ENCODE measurements at regions not wholly inside any gene's neighbourhood (a gene's known extent, or its start where the extent isn't known, plus 50 kb on each side); places are given as distances from the start of the nearest gene placed in this dataset.

DNA sequence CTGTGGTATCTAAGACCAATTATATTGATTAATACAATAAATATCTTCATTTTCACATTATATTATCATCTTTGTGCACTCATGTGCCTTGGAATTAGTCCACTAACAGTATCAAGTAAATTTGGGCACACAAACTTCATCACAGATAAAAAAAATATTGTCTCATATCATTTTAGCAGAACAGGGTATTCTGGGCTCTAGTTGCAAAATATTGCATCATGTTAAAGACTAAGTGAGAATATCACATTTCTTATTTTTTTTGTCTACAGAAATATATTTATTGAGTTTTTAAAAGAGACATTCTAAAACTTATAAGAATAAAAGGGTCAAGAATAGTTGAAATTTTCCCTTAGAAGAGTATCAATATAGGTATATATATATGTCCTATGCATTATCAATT lies 754.1 kb upstream of the MAN1A1 start:
- Mint-ChIP-seq H3K27ac (no peak overlapping the region), H3K27me3 (ENCODE audit: low read depth) (no peaks in the 10 kb centered on the region), H3K4me1 (peaks cover 3% of the 10 kb centered on the region; the same call in 1 of the 2 replicates), H3K9me3 (no peaks in the 10 kb centered on the region), H3K4me3 (no peak overlapping the region), H3K36me3 (no peaks in the 10 kb centered on the region)
- TF ChIP-seq, protein P1, sequence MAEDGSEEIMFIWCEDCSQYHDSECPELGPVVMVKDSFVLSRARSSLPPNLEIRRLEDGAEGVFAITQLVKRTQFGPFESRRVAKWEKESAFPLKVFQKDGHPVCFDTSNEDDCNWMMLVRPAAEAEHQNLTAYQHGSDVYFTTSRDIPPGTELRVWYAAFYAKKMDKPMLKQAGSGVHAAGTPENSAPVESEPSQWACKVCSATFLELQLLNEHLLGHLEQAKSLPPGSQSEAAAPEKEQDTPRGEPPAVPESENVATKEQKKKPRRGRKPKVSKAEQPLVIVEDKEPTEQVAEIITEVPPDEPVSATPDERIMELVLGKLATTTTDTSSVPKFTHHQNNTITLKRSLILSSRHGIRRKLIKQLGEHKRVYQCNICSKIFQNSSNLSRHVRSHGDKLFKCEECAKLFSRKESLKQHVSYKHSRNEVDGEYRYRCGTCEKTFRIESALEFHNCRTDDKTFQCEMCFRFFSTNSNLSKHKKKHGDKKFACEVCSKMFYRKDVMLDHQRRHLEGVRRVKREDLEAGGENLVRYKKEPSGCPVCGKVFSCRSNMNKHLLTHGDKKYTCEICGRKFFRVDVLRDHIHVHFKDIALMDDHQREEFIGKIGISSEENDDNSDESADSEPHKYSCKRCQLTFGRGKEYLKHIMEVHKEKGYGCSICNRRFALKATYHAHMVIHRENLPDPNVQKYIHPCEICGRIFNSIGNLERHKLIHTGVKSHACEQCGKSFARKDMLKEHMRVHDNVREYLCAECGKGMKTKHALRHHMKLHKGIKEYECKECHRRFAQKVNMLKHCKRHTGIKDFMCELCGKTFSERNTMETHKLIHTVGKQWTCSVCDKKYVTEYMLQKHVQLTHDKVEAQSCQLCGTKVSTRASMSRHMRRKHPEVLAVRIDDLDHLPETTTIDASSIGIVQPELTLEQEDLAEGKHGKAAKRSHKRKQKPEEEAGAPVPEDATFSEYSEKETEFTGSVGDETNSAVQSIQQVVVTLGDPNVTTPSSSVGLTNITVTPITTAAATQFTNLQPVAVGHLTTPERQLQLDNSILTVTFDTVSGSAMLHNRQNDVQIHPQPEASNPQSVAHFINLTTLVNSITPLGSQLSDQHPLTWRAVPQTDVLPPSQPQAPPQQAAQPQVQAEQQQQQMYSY (CRISPR knock-in tag; IDR thresholded peaks at IDR 0.05): no peak
- TF ChIP-seq, protein P2, sequence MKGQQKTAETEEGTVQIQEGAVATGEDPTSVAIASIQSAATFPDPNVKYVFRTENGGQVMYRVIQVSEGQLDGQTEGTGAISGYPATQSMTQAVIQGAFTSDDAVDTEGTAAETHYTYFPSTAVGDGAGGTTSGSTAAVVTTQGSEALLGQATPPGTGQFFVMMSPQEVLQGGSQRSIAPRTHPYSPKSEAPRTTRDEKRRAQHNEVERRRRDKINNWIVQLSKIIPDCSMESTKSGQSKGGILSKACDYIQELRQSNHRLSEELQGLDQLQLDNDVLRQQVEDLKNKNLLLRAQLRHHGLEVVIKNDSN (CRISPR knock-in tag; IDR thresholded peaks at IDR 0.05): no peak
- TF ChIP-seq, protein P3, sequence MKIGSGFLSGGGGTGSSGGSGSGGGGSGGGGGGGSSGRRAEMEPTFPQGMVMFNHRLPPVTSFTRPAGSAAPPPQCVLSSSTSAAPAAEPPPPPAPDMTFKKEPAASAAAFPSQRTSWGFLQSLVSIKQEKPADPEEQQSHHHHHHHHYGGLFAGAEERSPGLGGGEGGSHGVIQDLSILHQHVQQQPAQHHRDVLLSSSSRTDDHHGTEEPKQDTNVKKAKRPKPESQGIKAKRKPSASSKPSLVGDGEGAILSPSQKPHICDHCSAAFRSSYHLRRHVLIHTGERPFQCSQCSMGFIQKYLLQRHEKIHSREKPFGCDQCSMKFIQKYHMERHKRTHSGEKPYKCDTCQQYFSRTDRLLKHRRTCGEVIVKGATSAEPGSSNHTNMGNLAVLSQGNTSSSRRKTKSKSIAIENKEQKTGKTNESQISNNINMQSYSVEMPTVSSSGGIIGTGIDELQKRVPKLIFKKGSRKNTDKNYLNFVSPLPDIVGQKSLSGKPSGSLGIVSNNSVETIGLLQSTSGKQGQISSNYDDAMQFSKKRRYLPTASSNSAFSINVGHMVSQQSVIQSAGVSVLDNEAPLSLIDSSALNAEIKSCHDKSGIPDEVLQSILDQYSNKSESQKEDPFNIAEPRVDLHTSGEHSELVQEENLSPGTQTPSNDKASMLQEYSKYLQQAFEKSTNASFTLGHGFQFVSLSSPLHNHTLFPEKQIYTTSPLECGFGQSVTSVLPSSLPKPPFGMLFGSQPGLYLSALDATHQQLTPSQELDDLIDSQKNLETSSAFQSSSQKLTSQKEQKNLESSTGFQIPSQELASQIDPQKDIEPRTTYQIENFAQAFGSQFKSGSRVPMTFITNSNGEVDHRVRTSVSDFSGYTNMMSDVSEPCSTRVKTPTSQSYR (CRISPR knock-in tag; IDR thresholded peaks at IDR 0.05): no peak
- 0 out of 2 replicates have a peak, but pooled peaks have one; percentile 26 for TF ChIP-seq GABPB1 (CRISPR knock-in tag; IDR thresholded peaks at IDR 0.05)
- ATAC-seq (no peak), DNase-seq (ENCODE audit: low spot score) (no peak)
- ChIA-PET POLR2A (no interaction called here), CTCF (no interaction called here)

DNA sequence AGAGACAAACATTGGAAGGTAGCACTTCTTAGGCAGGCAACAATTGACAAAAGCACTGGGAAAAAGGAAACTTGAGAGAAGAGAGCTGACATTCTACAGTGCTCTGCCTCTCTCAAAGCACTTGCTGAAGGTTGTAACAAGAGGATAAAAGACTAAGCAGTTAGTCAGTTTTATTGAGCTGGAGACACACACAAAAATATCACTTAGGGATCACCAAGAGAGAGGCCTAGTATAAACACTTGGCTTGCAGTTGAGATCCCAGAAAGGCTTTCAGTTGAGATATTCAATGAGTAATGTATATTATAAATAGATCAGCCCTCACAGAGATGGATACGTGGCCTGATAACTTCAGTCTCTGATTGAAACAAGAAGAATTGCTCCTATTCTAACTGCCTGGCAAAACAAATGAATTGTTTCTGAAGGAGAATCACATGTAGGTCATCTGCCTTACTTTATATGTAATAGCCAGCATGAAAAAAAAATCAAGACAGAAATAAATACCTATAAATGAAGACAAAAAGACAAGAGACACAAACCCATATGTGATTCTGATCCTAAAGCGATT lies 747.2 kb upstream of the MAN1A1 start:
- Mint-ChIP-seq H3K36me3 (no peaks in the 10 kb centered on the region), H3K27ac (no peak overlapping the region), H3K27me3 (ENCODE audit: low read depth) (no peaks in the 10 kb centered on the region), H3K9me3 (no peaks in the 10 kb centered on the region), H3K4me1 (no peaks in the 10 kb centered on the region), H3K4me3 (no peak overlapping the region)
- no peak for ATAC-seq
- ChIA-PET POLR2A (no interaction called here), CTCF (no interaction called here)
- no peak for DNase-seq (ENCODE audit: low spot score)
- TF ChIP-seq, protein P2 (CRISPR knock-in tag; IDR thresholded peaks at IDR 0.05): no peak
- TF ChIP-seq, protein P4, sequence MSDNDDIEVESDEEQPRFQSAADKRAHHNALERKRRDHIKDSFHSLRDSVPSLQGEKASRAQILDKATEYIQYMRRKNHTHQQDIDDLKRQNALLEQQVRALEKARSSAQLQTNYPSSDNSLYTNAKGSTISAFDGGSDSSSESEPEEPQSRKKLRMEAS (CRISPR knock-in tag; IDR thresholded peaks at IDR 0.05): no peak
- TF ChIP-seq FOXJ3 (CRISPR knock-in tag; IDR thresholded peaks at IDR 0.05; ENCODE audit: borderline replicate concordance): no peak
- TF ChIP-seq, protein P5, sequence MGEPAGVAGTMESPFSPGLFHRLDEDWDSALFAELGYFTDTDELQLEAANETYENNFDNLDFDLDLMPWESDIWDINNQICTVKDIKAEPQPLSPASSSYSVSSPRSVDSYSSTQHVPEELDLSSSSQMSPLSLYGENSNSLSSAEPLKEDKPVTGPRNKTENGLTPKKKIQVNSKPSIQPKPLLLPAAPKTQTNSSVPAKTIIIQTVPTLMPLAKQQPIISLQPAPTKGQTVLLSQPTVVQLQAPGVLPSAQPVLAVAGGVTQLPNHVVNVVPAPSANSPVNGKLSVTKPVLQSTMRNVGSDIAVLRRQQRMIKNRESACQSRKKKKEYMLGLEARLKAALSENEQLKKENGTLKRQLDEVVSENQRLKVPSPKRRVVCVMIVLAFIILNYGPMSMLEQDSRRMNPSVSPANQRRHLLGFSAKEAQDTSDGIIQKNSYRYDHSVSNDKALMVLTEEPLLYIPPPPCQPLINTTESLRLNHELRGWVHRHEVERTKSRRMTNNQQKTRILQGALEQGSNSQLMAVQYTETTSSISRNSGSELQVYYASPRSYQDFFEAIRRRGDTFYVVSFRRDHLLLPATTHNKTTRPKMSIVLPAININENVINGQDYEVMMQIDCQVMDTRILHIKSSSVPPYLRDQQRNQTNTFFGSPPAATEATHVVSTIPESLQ (CRISPR knock-in tag; IDR thresholded peaks at IDR 0.05): no peak
- TF ChIP-seq JAZF1 (CRISPR knock-in tag; IDR thresholded peaks at IDR 0.05): no peak
- TF ChIP-seq ZNF263 (CRISPR knock-in tag; IDR thresholded peaks at IDR 0.05; ENCODE audit: low read depth): no peak
- TF ChIP-seq ZNF121 (CRISPR knock-in tag; IDR thresholded peaks at IDR 0.05): no peak
- no peak for TF ChIP-seq NFE2L1 (CRISPR knock-in tag; IDR thresholded peaks at IDR 0.05)
- TF ChIP-seq MYBL2 (CRISPR knock-in tag; IDR thresholded peaks at IDR 0.05): no peak
- TF ChIP-seq CBFB (CRISPR knock-in tag; IDR thresholded peaks at IDR 0.05; ENCODE audit: low read depth): no peak
- no peak for TF ChIP-seq ZNF423 (CRISPR knock-in tag; IDR thresholded peaks at IDR 0.05)
- TF ChIP-seq, protein P6, sequence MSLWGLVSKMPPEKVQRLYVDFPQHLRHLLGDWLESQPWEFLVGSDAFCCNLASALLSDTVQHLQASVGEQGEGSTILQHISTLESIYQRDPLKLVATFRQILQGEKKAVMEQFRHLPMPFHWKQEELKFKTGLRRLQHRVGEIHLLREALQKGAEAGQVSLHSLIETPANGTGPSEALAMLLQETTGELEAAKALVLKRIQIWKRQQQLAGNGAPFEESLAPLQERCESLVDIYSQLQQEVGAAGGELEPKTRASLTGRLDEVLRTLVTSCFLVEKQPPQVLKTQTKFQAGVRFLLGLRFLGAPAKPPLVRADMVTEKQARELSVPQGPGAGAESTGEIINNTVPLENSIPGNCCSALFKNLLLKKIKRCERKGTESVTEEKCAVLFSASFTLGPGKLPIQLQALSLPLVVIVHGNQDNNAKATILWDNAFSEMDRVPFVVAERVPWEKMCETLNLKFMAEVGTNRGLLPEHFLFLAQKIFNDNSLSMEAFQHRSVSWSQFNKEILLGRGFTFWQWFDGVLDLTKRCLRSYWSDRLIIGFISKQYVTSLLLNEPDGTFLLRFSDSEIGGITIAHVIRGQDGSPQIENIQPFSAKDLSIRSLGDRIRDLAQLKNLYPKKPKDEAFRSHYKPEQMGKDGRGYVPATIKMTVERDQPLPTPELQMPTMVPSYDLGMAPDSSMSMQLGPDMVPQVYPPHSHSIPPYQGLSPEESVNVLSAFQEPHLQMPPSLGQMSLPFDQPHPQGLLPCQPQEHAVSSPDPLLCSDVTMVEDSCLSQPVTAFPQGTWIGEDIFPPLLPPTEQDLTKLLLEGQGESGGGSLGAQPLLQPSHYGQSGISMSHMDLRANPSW (CRISPR knock-in tag; conservative IDR thresholded peaks at IDR 0.05; ENCODE audit: low read depth): no peak
- TF ChIP-seq EMX1 (CRISPR knock-in tag; IDR thresholded peaks at IDR 0.05): no peak
- TF ChIP-seq CREM (CRISPR knock-in tag; IDR thresholded peaks at IDR 0.05): no peak
- TF ChIP-seq, protein P7, sequence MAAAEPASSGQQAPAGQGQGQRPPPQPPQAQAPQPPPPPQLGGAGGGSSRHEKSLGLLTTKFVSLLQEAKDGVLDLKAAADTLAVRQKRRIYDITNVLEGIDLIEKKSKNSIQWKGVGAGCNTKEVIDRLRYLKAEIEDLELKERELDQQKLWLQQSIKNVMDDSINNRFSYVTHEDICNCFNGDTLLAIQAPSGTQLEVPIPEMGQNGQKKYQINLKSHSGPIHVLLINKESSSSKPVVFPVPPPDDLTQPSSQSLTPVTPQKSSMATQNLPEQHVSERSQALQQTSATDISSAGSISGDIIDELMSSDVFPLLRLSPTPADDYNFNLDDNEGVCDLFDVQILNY (CRISPR knock-in tag; IDR thresholded peaks at IDR 0.05): no peak
- TF ChIP-seq, protein P8, sequence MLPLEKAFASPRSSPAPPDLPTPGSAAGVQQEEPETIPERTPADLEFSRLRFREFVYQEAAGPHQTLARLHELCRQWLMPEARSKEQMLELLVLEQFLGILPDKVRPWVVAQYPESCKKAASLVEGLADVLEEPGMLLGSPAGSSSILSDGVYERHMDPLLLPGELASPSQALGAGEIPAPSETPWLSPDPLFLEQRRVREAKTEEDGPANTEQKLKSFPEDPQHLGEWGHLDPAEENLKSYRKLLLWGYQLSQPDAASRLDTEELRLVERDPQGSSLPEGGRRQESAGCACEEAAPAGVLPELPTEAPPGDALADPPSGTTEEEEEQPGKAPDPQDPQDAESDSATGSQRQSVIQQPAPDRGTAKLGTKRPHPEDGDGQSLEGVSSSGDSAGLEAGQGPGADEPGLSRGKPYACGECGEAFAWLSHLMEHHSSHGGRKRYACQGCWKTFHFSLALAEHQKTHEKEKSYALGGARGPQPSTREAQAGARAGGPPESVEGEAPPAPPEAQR (CRISPR knock-in tag; IDR thresholded peaks at IDR 0.05): no peak
- TF ChIP-seq TEAD4 (CRISPR knock-in tag; IDR thresholded peaks at IDR 0.05): no peak
